Esophagus muscularis mucosa (tissue), 3 donors: ENCODE measurements at regions not wholly inside any gene's neighbourhood (a gene's known extent, or its start where the extent isn't known, plus 50 kb on each side); places are given as distances from the start of the nearest gene placed in this dataset.

ENCODE experiments used
- POLR2A ChIP-seq: fragments of 450-650 bp; IDR thresholded peaks from one replicate; pipeline ENCODE4 v1.6.1; 2017; ENCODE audit warnings: antibody characterized with exemption, moderate library complexity, mild to moderate bottlenecking, low read depth
- POLR2AphosphoS5 ChIP-seq, 2 donors: sonication (generic); formaldehyde crosslinking; IDR thresholded peaks; one replicate each; pipeline ENCODE4 v1.6.1; 2017; ENCODE audit warnings: antibody characterized with exemption in 2 of 2
- TF ChIP-seq, protein P1 (sequence below), 3 experiments: fragments of 200-600 bp in 2 of 3; fragments of 450-650 bp in 1 of 3; sonication (generic) in 2 of 3; IDR thresholded peaks; one replicate each; pipeline ENCODE4 v1.5.1; 2017 to 2019; ENCODE audit warnings: antibody characterized with exemption in 3 of 3, mild to moderate bottlenecking in 2 of 3, moderate library complexity in 1 of 3

DNA sequence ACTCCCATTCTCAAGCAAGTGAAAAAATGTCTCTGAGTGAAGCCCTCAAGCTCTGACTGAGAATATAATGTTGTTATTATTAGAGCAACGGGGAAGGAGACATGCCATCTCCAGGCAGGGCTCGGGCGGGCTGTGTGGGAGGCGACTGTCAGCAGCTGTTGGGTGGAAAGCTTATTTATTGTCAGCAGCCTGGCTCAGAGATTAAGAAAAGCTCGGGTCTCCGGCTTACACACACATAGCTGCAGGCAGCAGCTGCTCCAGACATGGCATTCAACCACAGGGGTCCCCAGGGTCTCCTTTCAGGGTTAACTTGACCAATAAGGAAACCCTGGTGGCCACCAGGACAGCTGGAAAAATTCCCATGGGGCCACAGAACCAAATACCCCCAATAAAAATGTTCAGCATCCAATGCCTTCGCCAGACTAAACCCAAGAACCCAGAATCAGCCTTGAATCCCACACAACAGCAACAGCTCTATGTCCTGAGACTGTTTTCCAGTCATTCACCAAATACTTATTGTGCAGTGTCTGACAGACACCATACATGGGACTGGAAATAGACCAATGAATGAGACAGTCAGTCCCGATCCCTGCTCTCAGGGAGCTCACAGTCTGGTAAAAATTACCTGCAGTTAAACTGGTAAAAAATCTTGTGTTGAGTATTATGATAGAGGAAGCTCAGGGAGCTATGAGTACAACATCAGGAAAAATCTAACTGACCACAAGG, 70.5 kb upstream of the RTN4 start:
- no peak for TF ChIP-seq POLR2A
- TF ChIP-seq, protein P1, sequence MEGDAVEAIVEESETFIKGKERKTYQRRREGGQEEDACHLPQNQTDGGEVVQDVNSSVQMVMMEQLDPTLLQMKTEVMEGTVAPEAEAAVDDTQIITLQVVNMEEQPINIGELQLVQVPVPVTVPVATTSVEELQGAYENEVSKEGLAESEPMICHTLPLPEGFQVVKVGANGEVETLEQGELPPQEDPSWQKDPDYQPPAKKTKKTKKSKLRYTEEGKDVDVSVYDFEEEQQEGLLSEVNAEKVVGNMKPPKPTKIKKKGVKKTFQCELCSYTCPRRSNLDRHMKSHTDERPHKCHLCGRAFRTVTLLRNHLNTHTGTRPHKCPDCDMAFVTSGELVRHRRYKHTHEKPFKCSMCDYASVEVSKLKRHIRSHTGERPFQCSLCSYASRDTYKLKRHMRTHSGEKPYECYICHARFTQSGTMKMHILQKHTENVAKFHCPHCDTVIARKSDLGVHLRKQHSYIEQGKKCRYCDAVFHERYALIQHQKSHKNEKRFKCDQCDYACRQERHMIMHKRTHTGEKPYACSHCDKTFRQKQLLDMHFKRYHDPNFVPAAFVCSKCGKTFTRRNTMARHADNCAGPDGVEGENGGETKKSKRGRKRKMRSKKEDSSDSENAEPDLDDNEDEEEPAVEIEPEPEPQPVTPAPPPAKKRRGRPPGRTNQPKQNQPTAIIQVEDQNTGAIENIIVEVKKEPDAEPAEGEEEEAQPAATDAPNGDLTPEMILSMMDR (IDR thresholded peaks at IDR 0.05) = no peak
- TF ChIP-seq POLR2AphosphoS5 (IDR thresholded peaks at IDR 0.05) = no peak
